ENCODE measurements at regions not wholly inside any gene's neighbourhood (a gene's known extent, or its start where the extent isn't known, plus 50 kb on each side); places are given as distances from the start of the nearest gene placed in this dataset.

- no peak for TF ChIP-seq POLR2A (IDR thresholded peaks at IDR 0.05)
- no peak for TF ChIP-seq CTCF (IDR thresholded peaks at IDR 0.05 in 8 of 11, conservative IDR thresholded peaks at IDR 0.05 in 3 of 11)
- no peak for TF ChIP-seq POLR2AphosphoS5 (IDR thresholded peaks at IDR 0.05)
These were observed 70.0 kb downstream of the FAM50B start for GRCh38 chr6:3919130-3919628.
